ENCODE measurements at regions not wholly inside any gene's neighbourhood (a gene's known extent, or its start where the extent isn't known, plus 50 kb on each side); places are given as distances from the start of the nearest gene placed in this dataset.
"Not testable (repeated sequence)": the region's sequence is repeated elsewhere in the genome, so short reads cannot be mapped to it uniquely, and the experiment has no call there.

- no peaks in the 10 kb centered on the region for H3K36me3 ChIP-seq (ENCODE audit: insufficient read depth in 1 of 2, low read depth in 1 of 2)
- no peaks in the 10 kb centered on the region for H3K9me3 ChIP-seq
- H3K27me3 ChIP-seq (ENCODE audit: insufficient read depth in 3 of 3, low read length in 2 of 3) = no peaks in the 10 kb centered on the region
- DNase-seq (no peak), ATAC-seq (no peak)
- H3K4me3 ChIP-seq = no peak overlapping the region
- intact Hi-C loops (cut with DNase I) = no loop called here
- H3K27ac ChIP-seq = no peak overlapping the region
- 72 to 80% (median 76%) methylated on average over 2 of the region's 2 CpGs for WGBS, 3 donors
- H3K4me1 ChIP-seq = no peaks in the 10 kb centered on the region
- TF ChIP-seq, protein P1, sequence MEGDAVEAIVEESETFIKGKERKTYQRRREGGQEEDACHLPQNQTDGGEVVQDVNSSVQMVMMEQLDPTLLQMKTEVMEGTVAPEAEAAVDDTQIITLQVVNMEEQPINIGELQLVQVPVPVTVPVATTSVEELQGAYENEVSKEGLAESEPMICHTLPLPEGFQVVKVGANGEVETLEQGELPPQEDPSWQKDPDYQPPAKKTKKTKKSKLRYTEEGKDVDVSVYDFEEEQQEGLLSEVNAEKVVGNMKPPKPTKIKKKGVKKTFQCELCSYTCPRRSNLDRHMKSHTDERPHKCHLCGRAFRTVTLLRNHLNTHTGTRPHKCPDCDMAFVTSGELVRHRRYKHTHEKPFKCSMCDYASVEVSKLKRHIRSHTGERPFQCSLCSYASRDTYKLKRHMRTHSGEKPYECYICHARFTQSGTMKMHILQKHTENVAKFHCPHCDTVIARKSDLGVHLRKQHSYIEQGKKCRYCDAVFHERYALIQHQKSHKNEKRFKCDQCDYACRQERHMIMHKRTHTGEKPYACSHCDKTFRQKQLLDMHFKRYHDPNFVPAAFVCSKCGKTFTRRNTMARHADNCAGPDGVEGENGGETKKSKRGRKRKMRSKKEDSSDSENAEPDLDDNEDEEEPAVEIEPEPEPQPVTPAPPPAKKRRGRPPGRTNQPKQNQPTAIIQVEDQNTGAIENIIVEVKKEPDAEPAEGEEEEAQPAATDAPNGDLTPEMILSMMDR (IDR thresholded peaks at IDR 0.05) = no peak
Measured at GRCh38 chr5:85646641-85647040, 971.1 kb upstream of the COX7C start.

GRCh38 chr5:85647349-85648127, 970.2 kb upstream of the COX7C start:
- H3K27me3 ChIP-seq (ENCODE audit: insufficient read depth in 3 of 3, low read length in 2 of 3) = no peaks in the 10 kb centered on the region
- TF ChIP-seq, protein P1 (IDR thresholded peaks at IDR 0.05) = no peak
- no peaks in the 10 kb centered on the region for H3K36me3 ChIP-seq (ENCODE audit: insufficient read depth in 1 of 2, low read depth in 1 of 2)
- intact Hi-C loops (cut with DNase I) = no loop called here
- no peaks in the 10 kb centered on the region for H3K4me1 ChIP-seq
- ATAC-seq = no peak
- no peaks in the 10 kb centered on the region for H3K9me3 ChIP-seq
- no peak overlapping the region for H3K4me3 ChIP-seq
- WGBS, 3 donors = 80 to 81% (median 81%) methylated on average over 25 of the region's 25 CpGs
- no peak overlapping the region for H3K27ac ChIP-seq
- peak in 1 of 2 donors; percentile 36 for DNase-seq

DNA sequence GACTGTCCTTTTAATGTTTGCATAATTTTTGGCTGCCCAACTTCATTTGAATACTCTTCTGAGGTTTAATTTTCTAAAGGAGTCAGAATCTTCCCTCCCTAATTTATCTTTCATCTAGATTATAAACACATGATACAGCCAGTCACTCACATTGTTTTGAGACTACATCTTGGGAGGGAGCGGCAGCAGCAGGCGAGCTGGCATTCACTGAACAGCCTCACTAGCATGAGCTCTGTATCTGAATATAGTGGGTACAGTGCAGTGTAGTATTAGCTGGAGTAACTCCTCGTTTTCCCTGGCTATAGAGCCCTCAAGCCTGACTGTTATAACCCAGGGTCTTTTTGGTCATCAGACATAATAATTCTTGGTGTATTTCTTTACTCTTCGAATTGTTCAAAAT, 969.2 kb upstream of the COX7C start:
- Histone ChIP-seq H3K36me3 (ENCODE audit: insufficient read depth in 1 of 2, low read depth in 1 of 2) (no peaks in the 10 kb centered on the region), H3K9me3 (no peaks in the 10 kb centered on the region), H3K4me1 (no peaks in the 10 kb centered on the region), H3K27ac (no peak overlapping the region), H3K27me3 (ENCODE audit: insufficient read depth in 3 of 3, low read length in 2 of 3) (no peaks in the 10 kb centered on the region), H3K4me3 (no peak overlapping the region)
- TF ChIP-seq, protein P1 (IDR thresholded peaks at IDR 0.05) = no peak
- 64 to 69% (median 68%) methylated on average over 4 of the region's 4 CpGs for WGBS, 3 donors
- DNase-seq (no peak), ATAC-seq (no peak)
- intact Hi-C loops (cut with DNase I) = no loop called here

GRCh38 chr5:85651731-85652130, 966.0 kb upstream of the COX7C start:
- intact Hi-C loops (cut with DNase I) = no loop called here
- TF ChIP-seq, protein P1 (IDR thresholded peaks at IDR 0.05) = no peak
- 85 to 87% (median 87%) methylated on average over 1 of the region's 1 CpG for WGBS, 3 donors

GRCh38 chr5:85654144-85654543, 963.6 kb upstream of the COX7C start:
- ATAC-seq; H3K27me3 ChIP-seq (ENCODE audit: insufficient read depth in 3 of 3, low read length in 2 of 3); H3K9me3 ChIP-seq; intact Hi-C loops (cut with DNase I); H3K4me3 ChIP-seq; H3K27ac ChIP-seq; DNase-seq; H3K36me3 ChIP-seq (ENCODE audit: insufficient read depth in 1 of 2, low read depth in 1 of 2); H3K4me1 ChIP-seq: not testable (repeated sequence)
- 64 to 73% (median 67%) methylated on average over 3 of the region's 3 CpGs for WGBS, 3 donors

More at GRCh38 chr5:85651731-85652130, 966.0 kb upstream of the COX7C start:
- no peak for DNase-seq
- no peak overlapping the region for H3K27ac ChIP-seq
- H3K4me3 ChIP-seq = no peak overlapping the region
- H3K36me3 ChIP-seq (ENCODE audit: insufficient read depth in 1 of 2, low read depth in 1 of 2) = no peaks in the 10 kb centered on the region
- ATAC-seq = no peak
- no peaks in the 10 kb centered on the region for H3K9me3 ChIP-seq
- H3K4me1 ChIP-seq = no peaks in the 10 kb centered on the region
- no peaks in the 10 kb centered on the region for H3K27me3 ChIP-seq (ENCODE audit: insufficient read depth in 3 of 3, low read length in 2 of 3)

Data from psoas muscle (tissue), 7 donors.